ENCODE measurements at regions not wholly inside any gene's neighbourhood (a gene's known extent, or its start where the extent isn't known, plus 50 kb on each side); places are given as distances from the start of the nearest gene placed in this dataset.
"Not testable (repeated sequence)": the region's sequence is repeated elsewhere in the genome, so short reads cannot be mapped to it uniquely, and the experiment has no call there.

- no peak for DNase-seq
Observed at GRCh38 chr15:38992506-38992905, 427.9 kb upstream of the RASGRP1 start.

- no peak for DNase-seq
Observed at GRCh38 chr15:38992930-38993329, 428.3 kb upstream of the RASGRP1 start.

GRCh38 chr15:38994310-38994709 lies 429.7 kb upstream of the RASGRP1 start:
- DNase-seq, result no peak

GRCh38 chr15:38996111-38996631 lies 431.6 kb upstream of the RASGRP1 start:
- no peak for DNase-seq

GRCh38 chr15:38997841-38998240 lies 433.2 kb upstream of the RASGRP1 start:
- no peak for DNase-seq

GRCh38 chr15:39000008-39000734 lies 435.6 kb upstream of the RASGRP1 start:
- DNase-seq, result no peak

GRCh38 chr15:39009740-39010139 lies 445.1 kb upstream of the RASGRP1 start:
- no peak for DNase-seq

- DNase-seq, result not testable (repeated sequence)
Observed at GRCh38 chr15:39011066-39011465, 446.5 kb upstream of the RASGRP1 start.

- DNase-seq, result no peak
Observed at GRCh38 chr15:39013262-39013661, 448.6 kb upstream of the RASGRP1 start.

GRCh38 chr15:39014682-39015081 lies 450.1 kb upstream of the RASGRP1 start:
- DNase-seq, result no peak

GRCh38 chr15:39016706-39017105 lies 452.1 kb upstream of the RASGRP1 start:
- DNase-seq, result no peak

GRCh38 chr15:39018966-39019365 lies 454.4 kb upstream of the RASGRP1 start:
- peak; percentile 12 for DNase-seq

- DNase-seq, result no peak
Observed at GRCh38 chr15:39021341-39021740, 456.7 kb upstream of the RASGRP1 start.

GRCh38 chr15:39022532-39023305 lies 458.1 kb upstream of the RASGRP1 start:
- no peak for DNase-seq

GRCh38 chr15:39025321-39025720 lies 460.7 kb upstream of the RASGRP1 start:
- DNase-seq, result no peak

- no peak for DNase-seq
Observed at GRCh38 chr15:39025881-39026280, 461.3 kb upstream of the RASGRP1 start.

GRCh38 chr15:39028069-39028468 lies 463.5 kb upstream of the RASGRP1 start:
- DNase-seq, result no peak

GRCh38 chr15:39029741-39030140 lies 465.1 kb upstream of the RASGRP1 start:
- no peak for DNase-seq

GRCh38 chr15:39030291-39031070 lies 465.9 kb upstream of the RASGRP1 start:
- no peak for DNase-seq

- DNase-seq, result no peak
Observed at GRCh38 chr15:39031596-39031995, 467.0 kb upstream of the RASGRP1 start.

GRCh38 chr15:39034816-39035215 lies 470.2 kb upstream of the RASGRP1 start:
- DNase-seq, result no peak

- not testable (repeated sequence) for DNase-seq
Observed at GRCh38 chr15:39037611-39038010, 473.0 kb upstream of the RASGRP1 start.

GRCh38 chr15:39040861-39041260 lies 476.2 kb upstream of the RASGRP1 start:
- no peak for DNase-seq
